Neural crest cell (in vitro differentiated cells): ENCODE measurements at regions not wholly inside any gene's neighbourhood (a gene's known extent, or its start where the extent isn't known, plus 50 kb on each side); places are given as distances from the start of the nearest gene placed in this dataset.
A peak's percentile ranks its signal among the peaks of the same experiment; 100 is the strongest.
"Not testable (repeated sequence)": the region's sequence is repeated elsewhere in the genome, so short reads cannot be mapped to it uniquely, and the experiment has no call there.

Experiments
- DNase-seq: peaks from one replicate; pipeline ENCODE4 v3.0.0; 2021; ENCODE audit warnings: low read depth, mixed read lengths, low spot score
- H3K27ac Mint-ChIP-seq: one replicate; pipeline ENCODE4 v1.8.0; 2021; ENCODE audit warnings: mild to moderate bottlenecking, mixed read lengths; ENCODE audit not compliant: unreplicated experiment
- H3K27me3 Mint-ChIP-seq: 2 replicates; pipeline ENCODE4 v1.8.0; 2021; ENCODE audit warnings: low read depth, mild to moderate bottlenecking, mixed read lengths
- H3K36me3 Mint-ChIP-seq: 2 replicates; pipeline ENCODE4 v1.8.0; 2021; ENCODE audit warnings: low read depth, mild to moderate bottlenecking, mixed read lengths
- H3K4me1 Mint-ChIP-seq: 2 replicates; pipeline ENCODE4 v1.8.0; 2021; ENCODE audit warnings: mixed read lengths
- H3K4me3 Mint-ChIP-seq: one replicate; pipeline ENCODE4 v1.8.0; 2021; ENCODE audit warnings: mild to moderate bottlenecking, mixed read lengths
- H3K9me3 Mint-ChIP-seq: 2 replicates; pipeline ENCODE4 v1.8.0; 2021; ENCODE audit warnings: mixed read lengths
- TF ChIP-seq, protein P1 (sequence below): fragments of 200-600 bp; sonication (generic); conservative IDR thresholded peaks from 2 replicates; pipeline ENCODE4 v1.5.0; 2021; ENCODE audit warnings: antibody characterized with exemption, mild to moderate bottlenecking

- TF ChIP-seq, protein P1, sequence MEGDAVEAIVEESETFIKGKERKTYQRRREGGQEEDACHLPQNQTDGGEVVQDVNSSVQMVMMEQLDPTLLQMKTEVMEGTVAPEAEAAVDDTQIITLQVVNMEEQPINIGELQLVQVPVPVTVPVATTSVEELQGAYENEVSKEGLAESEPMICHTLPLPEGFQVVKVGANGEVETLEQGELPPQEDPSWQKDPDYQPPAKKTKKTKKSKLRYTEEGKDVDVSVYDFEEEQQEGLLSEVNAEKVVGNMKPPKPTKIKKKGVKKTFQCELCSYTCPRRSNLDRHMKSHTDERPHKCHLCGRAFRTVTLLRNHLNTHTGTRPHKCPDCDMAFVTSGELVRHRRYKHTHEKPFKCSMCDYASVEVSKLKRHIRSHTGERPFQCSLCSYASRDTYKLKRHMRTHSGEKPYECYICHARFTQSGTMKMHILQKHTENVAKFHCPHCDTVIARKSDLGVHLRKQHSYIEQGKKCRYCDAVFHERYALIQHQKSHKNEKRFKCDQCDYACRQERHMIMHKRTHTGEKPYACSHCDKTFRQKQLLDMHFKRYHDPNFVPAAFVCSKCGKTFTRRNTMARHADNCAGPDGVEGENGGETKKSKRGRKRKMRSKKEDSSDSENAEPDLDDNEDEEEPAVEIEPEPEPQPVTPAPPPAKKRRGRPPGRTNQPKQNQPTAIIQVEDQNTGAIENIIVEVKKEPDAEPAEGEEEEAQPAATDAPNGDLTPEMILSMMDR, result no peak
- DNase-seq, result no peak
- peak overlapping the region; percentile 29 for H3K27ac Mint-ChIP-seq
- H3K4me3 Mint-ChIP-seq, result no peak overlapping the region
- no peaks in the 10 kb centered on the region for H3K36me3 Mint-ChIP-seq
- peaks cover 5% of the 10 kb centered on the region for H3K9me3 Mint-ChIP-seq
- peaks cover 6% of the 10 kb centered on the region for H3K4me1 Mint-ChIP-seq
- no peaks in the 10 kb centered on the region for H3K27me3 Mint-ChIP-seq
These were observed 158.0 kb upstream of the MED14 start for GRCh38 chrX:40893251-40893910.

DNA sequence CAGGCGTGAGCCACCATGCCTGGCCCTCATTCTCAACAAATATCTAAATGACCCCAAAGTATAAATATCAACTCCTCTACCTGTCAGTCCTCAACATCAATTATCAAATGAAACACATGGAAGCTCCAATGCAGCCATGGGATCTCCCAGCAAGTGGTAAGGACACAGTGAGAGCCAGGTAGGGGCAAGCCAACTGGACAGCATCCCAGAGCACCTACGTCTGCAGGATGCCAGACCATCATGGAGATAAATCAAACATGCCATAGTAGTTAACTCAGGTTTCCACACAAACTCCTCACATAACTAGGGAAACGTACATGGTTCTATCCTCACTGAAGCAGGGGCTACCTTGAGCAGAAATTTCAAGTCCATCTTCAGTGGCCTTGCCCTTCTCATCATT, 159.9 kb upstream of the MED14 start:
- H3K4me1 Mint-ChIP-seq, result peaks cover 6% of the 10 kb centered on the region
- H3K36me3 Mint-ChIP-seq, result no peaks in the 10 kb centered on the region
- TF ChIP-seq, protein P1, result no peak
- H3K27me3 Mint-ChIP-seq, result no peaks in the 10 kb centered on the region
- no peak overlapping the region for H3K4me3 Mint-ChIP-seq
- peaks cover 5% of the 10 kb centered on the region for H3K9me3 Mint-ChIP-seq
- no peak overlapping the region for H3K27ac Mint-ChIP-seq
- DNase-seq, result no peak

- Mint-ChIP-seq H3K4me1 (peaks cover 6% of the 10 kb centered on the region), H3K4me3 (no peak overlapping the region), H3K9me3 (peaks cover 7% of the 10 kb centered on the region), H3K36me3 (no peaks in the 10 kb centered on the region), H3K27me3 (no peaks in the 10 kb centered on the region), H3K27ac (peak overlapping the region; percentile 46)
- TF ChIP-seq, protein P1, result no peak
- no peak for DNase-seq
These were observed 162.5 kb upstream of the MED14 start for GRCh38 chrX:40897718-40898270.

DNA sequence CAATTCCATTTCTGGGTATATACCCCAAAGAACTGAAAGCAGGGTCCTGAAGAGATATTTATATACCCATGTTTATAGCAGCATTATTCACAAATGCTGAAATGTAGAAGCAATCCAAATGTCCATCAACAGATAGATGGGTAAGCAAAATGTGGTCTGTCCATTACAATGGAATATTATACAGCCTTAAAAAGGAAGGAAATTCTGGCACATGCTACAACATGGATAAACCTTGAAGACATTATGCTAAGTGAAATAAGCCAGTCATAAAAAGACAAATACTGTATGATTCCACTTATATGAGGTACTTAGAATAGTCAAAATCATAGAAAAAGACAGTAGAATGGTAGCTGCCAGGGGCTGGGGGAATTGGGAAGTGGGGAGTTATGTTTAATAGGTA, 169.4 kb upstream of the MED14 start:
- H3K4me1 Mint-ChIP-seq, DNase-seq, H3K4me3 Mint-ChIP-seq, H3K27me3 Mint-ChIP-seq, H3K36me3 Mint-ChIP-seq, H3K27ac Mint-ChIP-seq: not testable (repeated sequence)
- H3K9me3 Mint-ChIP-seq, result peaks cover 12% of the 10 kb centered on the region

DNA sequence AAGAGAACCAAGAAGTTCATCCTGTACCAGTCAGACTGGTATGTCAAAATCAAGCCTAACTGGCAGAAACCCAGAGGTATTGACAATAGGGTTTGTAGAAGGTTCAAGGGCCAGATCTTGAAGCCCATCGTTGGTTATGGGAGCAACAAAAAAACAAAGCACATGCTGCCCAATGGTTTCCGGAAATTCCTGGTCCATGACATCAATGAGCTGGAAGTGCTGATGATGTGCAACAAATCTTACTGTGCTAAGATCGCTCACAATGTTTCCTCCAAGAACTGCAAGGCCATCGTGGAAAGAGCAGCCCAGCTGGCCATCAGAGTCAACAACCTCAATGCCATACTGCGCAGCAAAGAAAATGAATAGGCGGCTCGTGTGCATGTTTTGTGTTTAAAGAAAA, 172.7 kb upstream of the MED14 start:
- Mint-ChIP-seq H3K36me3 (peaks cover 3% of the 10 kb centered on the region), H3K9me3 (peaks cover 8% of the 10 kb centered on the region), H3K27ac (no peak overlapping the region), H3K4me3 (no peak overlapping the region), H3K27me3 (no peaks in the 10 kb centered on the region), H3K4me1 (no peaks in the 10 kb centered on the region)
- no peak for DNase-seq
- TF ChIP-seq, protein P1, result no peak

GRCh38 chrX:40908857-40909475, 173.6 kb upstream of the MED14 start:
- Mint-ChIP-seq H3K4me3 (no peak overlapping the region), H3K27ac (no peak overlapping the region), H3K27me3 (no peaks in the 10 kb centered on the region), H3K36me3 (peaks cover 4% of the 10 kb centered on the region), H3K4me1 (no peaks in the 10 kb centered on the region), H3K9me3 (peaks cover 8% of the 10 kb centered on the region)
- no peak for DNase-seq
- TF ChIP-seq, protein P1, result no peak
